ENCODE measurements at regions not wholly inside any gene's neighbourhood (a gene's known extent, or its start where the extent isn't known, plus 50 kb on each side); places are given as distances from the start of the nearest gene placed in this dataset.

- DNase-seq: no peak
These were observed 400.3 kb downstream of the BRD1 start for GRCh38 chr22:49427341-49427740.

DNA sequence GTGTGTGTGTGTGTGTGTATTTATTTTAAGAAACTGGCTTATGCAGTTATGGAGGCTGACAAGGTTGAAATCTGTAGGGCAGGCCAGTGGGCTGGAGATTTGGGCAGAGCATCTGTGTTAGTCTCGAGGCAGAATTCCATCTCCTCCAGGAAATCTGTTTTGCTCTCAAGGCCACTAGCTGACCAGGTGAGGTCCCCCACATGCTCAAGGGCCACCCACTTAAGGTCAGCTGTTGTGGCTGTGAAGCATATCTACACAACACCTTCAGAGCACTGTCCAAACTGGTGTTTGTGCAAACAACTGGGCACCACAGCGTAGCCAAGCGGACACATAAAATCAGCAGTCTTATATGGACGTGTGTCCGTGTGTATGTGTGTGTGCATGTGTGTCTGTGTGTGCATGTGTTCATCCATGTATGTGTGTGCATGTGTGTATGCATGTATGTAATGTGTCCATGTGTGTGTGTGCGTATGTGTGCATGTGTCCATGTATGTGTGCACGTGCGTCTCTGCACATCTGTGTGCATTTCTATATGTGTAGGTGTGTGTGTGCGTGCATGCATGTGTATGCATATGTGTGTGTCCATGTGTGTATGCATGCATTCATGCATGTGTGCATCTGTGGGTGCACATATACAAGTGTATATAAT lies 400.9 kb downstream of the BRD1 start:
- no peak for DNase-seq

GRCh38 chr22:49426098-49426497 lies 401.6 kb downstream of the BRD1 start:
- no peak for DNase-seq

DNA sequence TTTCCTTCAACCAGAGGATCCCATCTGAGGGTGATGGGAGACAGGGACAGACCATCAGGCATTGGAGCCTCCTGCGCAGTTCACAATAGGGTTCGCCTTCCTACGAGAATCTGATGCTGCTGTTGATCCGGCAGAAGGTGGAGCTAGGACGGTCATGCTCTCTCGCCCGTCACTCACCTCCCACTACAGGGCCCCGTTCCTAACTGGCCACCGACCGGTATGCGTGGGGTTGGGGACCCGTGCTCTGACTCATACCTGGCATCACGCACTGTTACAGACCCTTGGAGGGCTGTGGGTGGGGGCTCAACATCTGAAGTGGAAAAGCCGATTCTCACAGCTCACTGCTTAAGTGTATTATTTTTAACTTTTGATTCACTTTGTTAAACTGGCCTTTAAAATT lies 402.3 kb downstream of the BRD1 start:
- DNase-seq: no peak

- no peak for DNase-seq
These were observed 402.8 kb downstream of the BRD1 start for GRCh38 chr22:49424893-49425270.

DNA sequence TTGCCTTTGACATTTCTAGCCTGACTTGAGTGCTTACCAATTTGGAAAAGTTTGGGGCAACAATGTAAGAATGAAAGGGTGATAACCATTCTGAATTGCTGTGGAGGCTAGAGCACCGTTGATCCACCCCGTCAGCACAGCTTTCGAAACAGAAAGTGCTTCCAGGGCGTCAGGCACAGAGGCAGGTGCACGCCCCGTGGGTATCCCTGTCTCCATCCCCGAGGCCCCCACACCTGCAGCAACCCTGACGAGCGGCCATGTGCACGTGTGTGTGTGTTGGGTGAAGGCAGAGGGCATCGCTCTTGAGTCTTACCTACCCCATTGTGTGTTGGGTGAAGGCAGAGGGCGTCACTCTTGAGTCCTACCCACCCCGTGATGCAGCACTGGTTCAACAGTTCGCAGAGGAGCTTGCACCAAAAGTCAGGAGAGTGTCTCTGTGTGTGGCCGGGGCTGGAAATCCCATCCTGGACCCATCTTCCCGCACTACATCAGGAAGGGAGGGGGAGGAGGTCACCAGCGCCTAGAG lies 404.5 kb downstream of the BRD1 start:
- no peak for DNase-seq

DNA sequence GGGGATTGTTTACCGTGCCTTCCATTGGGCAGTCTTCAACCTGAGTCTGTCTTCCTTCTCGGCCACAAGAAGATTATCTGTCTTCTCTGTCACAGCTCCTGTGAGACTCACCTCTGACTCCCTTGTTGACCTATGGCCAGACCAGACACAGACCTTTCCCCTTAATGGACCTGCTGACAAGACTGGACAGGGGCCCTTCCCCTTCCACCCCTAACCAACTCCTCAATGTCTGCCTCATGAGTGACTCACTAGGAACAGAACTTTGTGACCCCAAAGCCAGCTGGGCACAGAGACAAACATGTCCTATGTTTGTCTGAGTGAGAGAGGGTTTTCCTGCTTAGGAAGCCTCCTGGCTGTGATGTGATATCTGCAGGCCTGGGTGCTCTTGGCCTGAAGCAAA lies 405.0 kb downstream of the BRD1 start:
- DNase-seq: no peak

GRCh38 chr22:49420651-49421050 lies 407.0 kb downstream of the BRD1 start:
- no peak for DNase-seq

- no peak for DNase-seq
These were observed 408.0 kb downstream of the BRD1 start for GRCh38 chr22:49419661-49420060.

DNA sequence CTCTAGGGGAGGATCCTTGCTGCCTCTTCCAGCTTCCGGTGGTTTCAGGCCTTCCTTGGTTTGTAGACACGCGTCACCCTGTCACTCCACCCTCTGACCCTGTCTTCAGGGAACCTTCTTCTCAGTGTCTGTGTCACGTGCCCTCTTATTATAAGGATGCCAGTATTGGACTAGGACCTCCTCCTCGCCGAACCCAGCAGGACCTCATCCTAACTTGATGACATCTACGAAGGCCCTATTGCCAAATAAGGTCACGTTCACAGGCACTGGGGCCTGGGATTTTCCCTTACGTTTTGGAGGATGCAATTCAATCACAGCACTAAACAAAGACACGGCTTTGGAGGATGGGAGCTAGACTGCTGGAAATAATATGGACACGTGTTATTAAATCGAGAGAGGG lies 408.7 kb downstream of the BRD1 start:
- no peak for DNase-seq

- DNase-seq: no peak
These were observed 409.3 kb downstream of the BRD1 start for GRCh38 chr22:49418341-49418894.

GRCh38 chr22:49417833-49418232 lies 409.8 kb downstream of the BRD1 start:
- DNase-seq: no peak

DNA sequence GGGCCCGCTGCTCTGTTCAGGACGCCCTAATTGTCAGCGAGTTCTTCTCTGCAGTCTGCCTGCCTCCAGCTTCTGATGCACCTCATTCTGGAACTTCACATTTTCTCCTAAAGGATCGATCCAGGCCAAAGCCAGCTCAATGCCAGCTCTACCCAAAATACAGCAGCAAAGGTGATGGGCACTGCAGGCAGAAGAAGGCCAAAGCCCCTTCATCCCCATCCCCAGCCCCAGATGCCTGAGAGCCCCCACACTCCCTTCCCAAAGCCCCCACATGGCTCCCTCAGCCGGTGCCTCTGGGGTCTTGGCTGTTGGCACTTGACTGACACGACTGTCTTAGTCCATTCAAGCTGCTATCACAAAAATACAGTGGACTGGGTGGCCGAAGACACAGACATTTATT lies 410.3 kb downstream of the BRD1 start:
- no peak for DNase-seq

GRCh38 chr22:49415151-49415951 lies 412.3 kb downstream of the BRD1 start:
- DNase-seq: no peak

DNA sequence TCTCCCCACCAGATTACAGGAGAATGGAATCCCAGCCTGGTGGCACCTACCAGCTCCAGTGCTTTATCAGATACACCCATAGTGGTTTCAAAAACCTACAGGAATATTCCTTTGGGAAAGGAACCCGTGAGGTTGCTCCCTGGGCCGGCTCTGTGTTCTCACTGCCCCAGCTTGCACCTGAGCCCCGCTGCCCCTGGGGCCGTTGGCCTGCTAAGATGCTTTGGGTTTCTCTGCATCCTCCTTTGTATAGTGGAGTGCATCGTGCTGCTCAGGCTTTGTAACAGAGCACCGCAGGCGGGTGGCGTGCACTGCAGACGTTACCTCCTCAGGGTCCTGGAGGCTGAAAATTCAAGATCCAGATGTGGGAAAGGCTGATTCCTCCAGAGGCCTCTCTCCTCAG lies 414.1 kb downstream of the BRD1 start:
- no peak for DNase-seq

- no peak for DNase-seq
These were observed 414.5 kb downstream of the BRD1 start for GRCh38 chr22:49413146-49413545.

- DNase-seq: no peak
These were observed 415.4 kb downstream of the BRD1 start for GRCh38 chr22:49412236-49412635.

- DNase-seq: no peak
These were observed 416.4 kb downstream of the BRD1 start for GRCh38 chr22:49411236-49411635.

DNA sequence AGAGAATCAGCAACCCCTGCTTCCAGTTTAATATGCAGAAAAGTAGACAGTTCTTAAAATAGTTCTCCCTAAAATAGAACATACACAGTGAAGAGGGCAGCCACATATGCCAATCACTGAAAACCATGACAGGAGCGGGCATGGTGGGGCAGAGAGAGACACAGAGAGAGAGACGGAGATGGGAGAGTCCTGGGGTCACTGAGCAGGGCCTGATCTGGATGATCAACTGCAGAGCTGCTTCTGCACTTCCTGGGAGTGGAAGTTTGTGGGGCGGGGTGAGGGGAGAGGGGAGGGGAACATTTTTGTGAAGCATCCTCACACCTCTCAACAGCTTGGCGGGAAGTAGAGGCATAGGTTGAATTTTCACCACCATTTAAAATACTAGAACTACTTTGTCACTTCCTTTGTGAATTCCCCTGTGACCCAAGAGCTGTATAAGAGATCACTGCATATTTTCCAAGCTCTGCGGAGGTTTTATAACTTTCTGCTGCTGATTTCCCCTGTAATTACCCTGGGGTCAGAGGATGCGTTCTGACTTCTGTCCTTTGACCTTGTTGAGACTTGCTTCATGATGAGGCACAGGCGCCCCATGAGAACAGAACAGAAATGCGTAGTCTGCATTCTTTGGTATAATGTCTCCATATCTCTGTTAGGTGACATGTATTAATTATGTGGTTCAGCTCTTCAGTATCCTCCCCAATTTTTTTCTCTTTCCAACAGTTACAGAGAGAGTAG lies 419.4 kb downstream of the BRD1 start:
- DNase-seq: no peak

GRCh38 chr22:49406879-49407587 lies 420.6 kb downstream of the BRD1 start:
- no peak for DNase-seq

- DNase-seq: no peak
These were observed 421.5 kb downstream of the BRD1 start for GRCh38 chr22:49406047-49406650.

GRCh38 chr22:49405590-49405989 lies 422.1 kb downstream of the BRD1 start:
- no peak for DNase-seq
